Stimulated activated CD4-positive, alpha-beta T cell treated with anti-CD3 and anti-CD28 coated beads, Interleukin-1b, Interleukin-23, amount 100 ng/mL, for 24 hours (primary cell): ENCODE measurements at regions not wholly inside any gene's neighbourhood (a gene's known extent, or its start where the extent isn't known, plus 50 kb on each side); places are given as distances from the start of the nearest gene placed in this dataset.
"Not testable (repeated sequence)": the region's sequence is repeated elsewhere in the genome, so short reads cannot be mapped to it uniquely, and the experiment has no call there.

Experiments used
- DNase-seq, 4 experiments: peaks; one replicate each; pipeline ENCODE4 v3.0.0-alpha.2; 2020; ENCODE audit warnings: low read depth in 4 of 4, low spot score in 1 of 4

GRCh38 chr12:75944097-75944904 is 87.3 kb downstream of the PHLDA1 start:
- DNase-seq: no peak

- DNase-seq: no peak
These were observed 87.9 kb downstream of the PHLDA1 start for GRCh38 chr12:75943730-75944096.

- DNase-seq: not testable (repeated sequence)
These were observed 89.9 kb downstream of the PHLDA1 start for GRCh38 chr12:75941661-75942060.

GRCh38 chr12:75939016-75939642 is 92.4 kb downstream of the PHLDA1 start:
- no peak for DNase-seq

GRCh38 chr12:75938189-75938588 is 93.4 kb downstream of the PHLDA1 start:
- no peak for DNase-seq

GRCh38 chr12:75937486-75937885 is 94.1 kb downstream of the PHLDA1 start:
- DNase-seq: no peak

- no peak for DNase-seq
These were observed 94.8 kb downstream of the PHLDA1 start for GRCh38 chr12:75936515-75937440.

- no peak for DNase-seq
These were observed 95.9 kb downstream of the PHLDA1 start for GRCh38 chr12:75935539-75936242.

- DNase-seq: no peak
These were observed 98.5 kb downstream of the PHLDA1 start for GRCh38 chr12:75933101-75933500.

- no peak for DNase-seq
These were observed 99.3 kb downstream of the PHLDA1 start for GRCh38 chr12:75932241-75932640.

GRCh38 chr12:75923964-75924666 is 107.5 kb downstream of the PHLDA1 start:
- no peak for DNase-seq

GRCh38 chr12:75922944-75923642 is 108.5 kb downstream of the PHLDA1 start:
- DNase-seq: no peak

GRCh38 chr12:75921622-75922289 is 109.8 kb downstream of the PHLDA1 start:
- no peak for DNase-seq

GRCh38 chr12:75917715-75918114 is 113.9 kb downstream of the PHLDA1 start:
- no peak for DNase-seq

- no peak for DNase-seq
These were observed 114.5 kb downstream of the PHLDA1 start for GRCh38 chr12:75917083-75917482.

- peak in 2 of 4 experiments; percentile 11 to 30 for DNase-seq
These were observed 117.8 kb downstream of the PHLDA1 start for GRCh38 chr12:75913502-75914351.

- no peak for DNase-seq
These were observed 121.6 kb downstream of the PHLDA1 start for GRCh38 chr12:75909714-75910656.
